Kidney epithelial cell (primary cell): ENCODE measurements at regions not wholly inside any gene's neighbourhood (a gene's known extent, or its start where the extent isn't known, plus 50 kb on each side); places are given as distances from the start of the nearest gene placed in this dataset.

Source experiments
- DNase-seq: peaks from one replicate; pipeline ENCODE4 v3.0.0-alpha.2; 2010; ENCODE audit warnings: low read depth
- H3K27me3 ChIP-seq: 2 replicates; pipeline ENCODE4 v1.6.0; 2011; ENCODE audit warnings: low read length; ENCODE audit not compliant: control insufficient read depth, insufficient read depth
- H3K36me3 ChIP-seq: 2 replicates; pipeline ENCODE4 v1.5.1; 2011; ENCODE audit warnings: low read length; ENCODE audit not compliant: control insufficient read depth, insufficient read depth
- H3K4me3 ChIP-seq: 2 replicates; pipeline ENCODE4 v1.5.1; 2011; ENCODE audit warnings: low read depth, mild to moderate bottlenecking, control low read depth, low read length
- CTCF ChIP-seq: IDR thresholded peaks from 2 replicates; pipeline ENCODE4 v1.5.1; 2011; ENCODE audit warnings: mild to moderate bottlenecking, moderate library complexity, low read length, control low read depth, inconsistent platforms; ENCODE audit not compliant: insufficient read depth, poor library complexity, severe bottlenecking

GRCh38 chr15:98067339-98067738, 106.8 kb downstream of the ARRDC4 start:
- TF ChIP-seq CTCF, result no peak
- no peak for DNase-seq
- H3K36me3 ChIP-seq, result no peaks in the 10 kb centered on the region
- no peaks in the 10 kb centered on the region for H3K27me3 ChIP-seq
- no peak overlapping the region for H3K4me3 ChIP-seq

- H3K4me3 ChIP-seq, result no peak overlapping the region
- H3K36me3 ChIP-seq, result no peaks in the 10 kb centered on the region
- no peak for TF ChIP-seq CTCF
- no peak for DNase-seq
- no peaks in the 10 kb centered on the region for H3K27me3 ChIP-seq
These were observed 108.8 kb downstream of the ARRDC4 start for GRCh38 chr15:98069256-98069655.

- no peaks in the 10 kb centered on the region for H3K27me3 ChIP-seq
- DNase-seq, result no peak
- no peaks in the 10 kb centered on the region for H3K36me3 ChIP-seq
- H3K4me3 ChIP-seq, result no peak overlapping the region
- TF ChIP-seq CTCF, result no peak
These were observed 109.6 kb downstream of the ARRDC4 start for GRCh38 chr15:98070137-98070536.

- H3K27me3 ChIP-seq, result no peaks in the 10 kb centered on the region
- TF ChIP-seq CTCF, result no peak
- no peak for DNase-seq
- no peak overlapping the region for H3K4me3 ChIP-seq
- H3K36me3 ChIP-seq, result no peaks in the 10 kb centered on the region
These were observed 111.3 kb downstream of the ARRDC4 start for GRCh38 chr15:98071786-98072185.

- no peak for TF ChIP-seq CTCF
- H3K27me3 ChIP-seq, result no peaks in the 10 kb centered on the region
- H3K36me3 ChIP-seq, result no peaks in the 10 kb centered on the region
- no peak overlapping the region for H3K4me3 ChIP-seq
- DNase-seq, result no peak
These were observed 114.9 kb downstream of the ARRDC4 start for GRCh38 chr15:98075441-98075840.

- DNase-seq, result no peak
- H3K27me3 ChIP-seq, result no peaks in the 10 kb centered on the region
- H3K36me3 ChIP-seq, result no peaks in the 10 kb centered on the region
- TF ChIP-seq CTCF, result no peak
- H3K4me3 ChIP-seq, result no peak overlapping the region
These were observed 115.7 kb downstream of the ARRDC4 start for GRCh38 chr15:98076021-98076816.
